ENCODE measurements at regions not wholly inside any gene's neighbourhood (a gene's known extent, or its start where the extent isn't known, plus 50 kb on each side); places are given as distances from the start of the nearest gene placed in this dataset.

DNA sequence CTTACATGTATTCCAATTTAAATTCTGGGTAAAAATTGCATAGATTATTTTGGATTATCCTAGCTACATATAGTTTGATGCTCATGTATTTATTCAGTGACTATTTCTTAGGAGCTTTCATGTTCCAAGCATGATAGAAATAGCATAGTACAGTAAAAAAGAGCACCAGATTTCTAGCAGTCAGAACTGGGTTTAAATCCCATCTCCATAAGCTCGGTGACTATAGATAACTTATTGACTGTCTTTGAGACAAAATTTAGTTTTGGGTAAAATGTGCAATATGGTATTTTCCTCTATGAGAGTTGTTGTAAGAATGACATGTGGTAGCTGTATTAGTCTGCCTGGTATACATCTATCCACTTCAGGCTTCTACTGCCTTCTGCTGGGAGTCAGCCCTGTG lies 889.6 kb downstream of the DTWD2 start:
- intact Hi-C loops (cut with micrococcal nuclease) = no loop called here
- ChIA-PET POLR2A (no interaction called here), CTCF (no interaction called here)
- Histone ChIP-seq H3K4me2 (ENCODE audit: insufficient read depth, low read length) (no peak overlapping the region), H3K4me1 (ENCODE audit: control insufficient read depth, extremely low read depth, insufficient read depth, low read length) (no peaks in the 10 kb centered on the region), H3K4me3 (replicated peaks in 1 of 3; ENCODE audit: insufficient read depth in 1 of 3, low read depth in 1 of 3, low read length in 3 of 3) (no peak overlapping the region), H3K9me1 (replicated peaks; ENCODE audit: control insufficient read depth, extremely low read depth, insufficient read depth, low read length) (no peaks in the 10 kb centered on the region), H4K20me1 (replicated peaks; ENCODE audit: control insufficient read depth, extremely low read depth, insufficient read depth, low read length) (no peaks in the 10 kb centered on the region), H3K36me3 (ENCODE audit: control insufficient read depth in 2 of 2, extremely low read depth in 1 of 2, insufficient read depth in 2 of 2, low read length in 2 of 2) (no peaks in the 10 kb centered on the region), H3K27ac (ENCODE audit: insufficient read depth, low read depth, low read length) (no peak overlapping the region), H3K27me3 (ENCODE audit: control insufficient read depth in 2 of 2, insufficient read depth in 2 of 2, low read length in 2 of 2) (no peaks in the 10 kb centered on the region), H3K9me3 (replicated peaks; ENCODE audit: control insufficient read depth, insufficient read depth, low read length) (peaks cover 5% of the 10 kb centered on the region), H3K79me2 (ENCODE audit: control insufficient read depth, insufficient read depth, low read length) (no peaks in the 10 kb centered on the region), H3K9ac (replicated peaks; ENCODE audit: extremely low read depth, insufficient read depth, low read length) (no peak overlapping the region), H2AFZ (ENCODE audit: low read depth, low read length) (no peak overlapping the region)
- DNase-seq (ENCODE audit: low read depth, low spot score) = no peak
- FAIRE-seq = no peak
- BruUV-seq (replicated peaks) = no TSS peak
- dilution Hi-C loops (cut with MboI; ENCODE audit: extremely low pct_ligation_motif_present, low sequenced_read_pairs) = no loop called here
- TF ChIP-seq, protein P1, sequence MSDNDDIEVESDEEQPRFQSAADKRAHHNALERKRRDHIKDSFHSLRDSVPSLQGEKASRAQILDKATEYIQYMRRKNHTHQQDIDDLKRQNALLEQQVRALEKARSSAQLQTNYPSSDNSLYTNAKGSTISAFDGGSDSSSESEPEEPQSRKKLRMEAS (IDR thresholded peaks at IDR 0.05; ENCODE audit: insufficient read depth, insufficient read length) = no peak
- TF ChIP-seq GATA2 (IDR thresholded peaks at IDR 0.05; ENCODE audit: insufficient read depth, insufficient read length, low read depth, low read length) (no peak), POLR2AphosphoS5 (IDR thresholded peaks at IDR 0.05; ENCODE audit: insufficient read depth, low read depth, low read length) (no peak), EZH2 (IDR thresholded peaks at IDR 0.05; ENCODE audit: borderline replicate concordance, low read depth, low read length, severe bottlenecking) (no peak), MYC (IDR thresholded peaks at IDR 0.05; ENCODE audit: low read depth, low read length) (no peak), POLR2A (IDR thresholded peaks at IDR 0.05; ENCODE audit: low read depth, low read length) (no peak), JUN (IDR thresholded peaks at IDR 0.05; ENCODE audit: borderline replicate concordance, insufficient read depth, insufficient read length, low read depth) (no peak), FOS (IDR thresholded peaks at IDR 0.05; ENCODE audit: borderline replicate concordance, insufficient read depth, low read length) (no peak)
- TF ChIP-seq, protein P2, sequence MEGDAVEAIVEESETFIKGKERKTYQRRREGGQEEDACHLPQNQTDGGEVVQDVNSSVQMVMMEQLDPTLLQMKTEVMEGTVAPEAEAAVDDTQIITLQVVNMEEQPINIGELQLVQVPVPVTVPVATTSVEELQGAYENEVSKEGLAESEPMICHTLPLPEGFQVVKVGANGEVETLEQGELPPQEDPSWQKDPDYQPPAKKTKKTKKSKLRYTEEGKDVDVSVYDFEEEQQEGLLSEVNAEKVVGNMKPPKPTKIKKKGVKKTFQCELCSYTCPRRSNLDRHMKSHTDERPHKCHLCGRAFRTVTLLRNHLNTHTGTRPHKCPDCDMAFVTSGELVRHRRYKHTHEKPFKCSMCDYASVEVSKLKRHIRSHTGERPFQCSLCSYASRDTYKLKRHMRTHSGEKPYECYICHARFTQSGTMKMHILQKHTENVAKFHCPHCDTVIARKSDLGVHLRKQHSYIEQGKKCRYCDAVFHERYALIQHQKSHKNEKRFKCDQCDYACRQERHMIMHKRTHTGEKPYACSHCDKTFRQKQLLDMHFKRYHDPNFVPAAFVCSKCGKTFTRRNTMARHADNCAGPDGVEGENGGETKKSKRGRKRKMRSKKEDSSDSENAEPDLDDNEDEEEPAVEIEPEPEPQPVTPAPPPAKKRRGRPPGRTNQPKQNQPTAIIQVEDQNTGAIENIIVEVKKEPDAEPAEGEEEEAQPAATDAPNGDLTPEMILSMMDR (IDR thresholded peaks at IDR 0.05; ENCODE audit: extremely low read depth in 1 of 2, insufficient read depth in 1 of 2, low read depth in 1 of 2, low read length in 2 of 2) = no peak
